ENCODE measurements at regions not wholly inside any gene's neighbourhood (a gene's known extent, or its start where the extent isn't known, plus 50 kb on each side); places are given as distances from the start of the nearest gene placed in this dataset.

DNA sequence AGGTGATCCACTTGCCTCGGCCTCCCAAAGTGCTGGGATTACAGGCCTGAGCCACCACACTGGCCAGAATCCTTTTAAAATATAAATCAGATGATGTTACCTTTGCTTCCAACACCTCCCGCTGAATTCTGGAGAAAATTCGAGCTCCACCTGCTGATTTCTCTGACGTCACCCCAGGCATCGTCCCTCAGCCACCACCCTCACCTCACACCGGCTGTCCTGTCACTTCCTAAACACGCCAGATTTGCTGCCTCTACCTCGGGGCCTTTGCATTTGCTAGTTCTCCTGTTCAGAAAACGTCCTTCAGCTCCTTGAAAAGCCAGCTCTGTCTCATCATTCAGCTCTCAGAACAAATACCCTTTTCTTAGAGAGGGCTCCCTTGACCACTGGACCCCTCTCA lies 57.9 kb downstream of the FBXO2 start:
- DNase-seq, result no peak

DNA sequence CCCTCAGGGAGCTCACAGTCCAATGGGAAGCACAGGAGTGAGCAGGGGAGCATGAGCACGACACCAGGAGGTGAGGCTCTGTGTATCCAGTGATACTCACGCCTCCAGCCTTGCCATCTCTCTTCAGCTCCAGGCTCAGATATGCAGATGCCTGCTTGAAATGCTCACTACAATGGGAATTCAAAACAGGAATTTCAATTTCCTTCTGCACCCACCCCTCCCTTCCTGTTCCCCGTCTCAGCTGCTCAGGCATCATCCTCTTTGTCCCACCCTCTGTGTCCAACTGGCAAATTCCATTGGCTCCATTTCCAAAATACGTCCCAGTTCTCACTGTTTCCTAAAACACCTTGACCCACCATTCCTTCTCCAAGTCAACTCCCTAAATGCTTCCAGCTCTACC lies 58.9 kb downstream of the FBXO2 start:
- DNase-seq, result no peak

DNA sequence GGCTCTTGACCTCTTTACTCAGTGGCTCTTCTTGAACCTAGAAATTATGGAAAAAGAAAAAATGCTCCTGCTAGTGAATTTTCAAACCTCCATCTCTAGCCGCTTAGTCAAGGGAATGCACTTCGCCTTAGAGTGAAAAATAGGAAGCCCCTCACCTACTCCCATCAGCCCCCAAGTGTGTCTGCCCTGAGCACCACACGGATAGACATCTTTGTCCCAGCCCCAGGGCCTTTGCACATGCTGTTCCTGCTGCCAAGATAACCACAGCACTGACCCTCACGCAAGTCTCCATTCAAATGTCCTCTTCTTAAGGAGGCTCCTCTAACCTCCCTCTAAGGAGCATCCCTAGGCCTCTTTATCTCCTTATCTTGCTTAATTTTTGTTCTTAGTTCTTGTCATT lies 59.6 kb downstream of the FBXO2 start:
- no peak for DNase-seq

DNA sequence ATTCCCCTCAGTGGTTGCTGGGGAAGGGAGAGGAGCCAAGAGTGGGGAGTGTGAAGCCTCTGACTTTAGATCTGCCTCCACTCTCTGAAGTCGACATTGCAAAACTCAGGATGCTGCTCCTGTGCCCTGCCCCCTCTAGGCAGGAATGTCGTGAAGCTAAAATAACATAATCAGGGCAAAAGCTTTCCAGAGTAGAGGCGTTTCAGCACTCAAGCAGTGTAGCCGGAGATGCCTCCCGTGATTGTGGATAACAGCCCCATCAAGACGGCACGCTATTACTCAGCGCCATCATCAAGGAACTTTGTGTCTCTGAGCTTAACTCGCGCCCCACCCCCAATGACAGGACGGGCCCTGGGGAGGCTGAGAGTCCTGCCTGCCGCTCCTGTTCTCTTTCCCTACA lies 60.0 kb downstream of the FBXO2 start:
- no peak for DNase-seq

DNA sequence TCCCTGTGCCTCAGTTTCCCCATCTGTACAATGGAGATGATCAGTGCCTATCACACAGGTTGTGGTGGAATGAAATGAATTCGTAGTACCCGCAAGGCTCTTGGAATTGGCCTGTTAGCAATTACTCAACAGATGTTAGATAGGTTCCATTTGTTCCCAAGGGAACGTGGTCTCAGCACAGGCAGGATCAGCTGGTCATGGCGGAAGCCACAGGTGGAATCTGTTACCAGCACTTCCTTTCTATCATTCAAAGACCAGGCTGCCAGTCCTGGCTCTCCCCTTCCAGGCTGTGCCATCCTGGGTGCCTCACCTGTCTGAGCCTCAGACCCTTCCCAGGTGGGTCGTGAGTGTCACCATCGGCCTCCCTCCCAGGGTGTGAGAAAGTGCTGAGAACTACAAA lies 61.5 kb downstream of the FBXO2 start:
- DNase-seq, result peak; percentile 81

DNA sequence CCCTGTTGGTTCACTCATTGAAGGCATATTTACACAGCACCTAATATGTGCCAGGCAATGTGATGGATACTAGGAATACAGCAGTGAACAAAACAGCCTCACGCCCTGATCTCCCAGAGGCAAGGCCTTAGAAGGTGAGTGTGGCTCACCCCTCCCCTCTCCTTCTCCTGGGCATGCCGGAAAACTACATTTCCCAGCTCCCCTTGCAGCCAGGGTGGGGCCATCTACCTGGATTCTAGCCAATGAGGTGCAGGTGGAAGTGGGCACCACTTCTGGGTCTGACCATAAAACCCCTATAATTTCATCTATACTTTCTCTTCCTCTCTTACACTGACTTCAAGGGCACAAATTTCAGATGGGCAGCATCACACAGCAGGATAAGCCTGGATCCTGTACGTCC lies 63.8 kb downstream of the FBXO2 start:
- no peak for DNase-seq
